ENCODE measurements at regions not wholly inside any gene's neighbourhood (a gene's known extent, or its start where the extent isn't known, plus 50 kb on each side); places are given as distances from the start of the nearest gene placed in this dataset.

GRCh38 chr2:180924063-180924462 lies 56.3 kb upstream of the UBE2E3 start:
- TF ChIP-seq CTCF (IDR thresholded peaks at IDR 0.05) (no peak), POLR2A (IDR thresholded peaks at IDR 0.05) (no peak)
